ENCODE measurements at regions not wholly inside any gene's neighbourhood (a gene's known extent, or its start where the extent isn't known, plus 50 kb on each side); places are given as distances from the start of the nearest gene placed in this dataset.
"Not testable (repeated sequence)": the region's sequence is repeated elsewhere in the genome, so short reads cannot be mapped to it uniquely, and the experiment has no call there.

- TF ChIP-seq FOXA1 (IDR thresholded peaks at IDR 0.05); CTCF (IDR thresholded peaks at IDR 0.05; ENCODE audit: low read depth, low read length, missing input control); ATF3 (IDR thresholded peaks at IDR 0.05); ZBTB33 (IDR thresholded peaks at IDR 0.05); RAD21 (IDR thresholded peaks at IDR 0.05); REST (IDR thresholded peaks at IDR 0.05); SP1 (IDR thresholded peaks at IDR 0.05): not testable (repeated sequence)
These were observed 70.2 kb downstream of the TNFAIP2 start for GRCh38 chr14:103193491-103193890.

All from liver (tissue), 3 donors.